ENCODE measurements at regions not wholly inside any gene's neighbourhood (a gene's known extent, or its start where the extent isn't known, plus 50 kb on each side); places are given as distances from the start of the nearest gene placed in this dataset.

GRCh38 chr3:40736943-40737342 lies 212.2 kb downstream of the ZNF621 start:
- no peak overlapping the region for H3K4me3 ChIP-seq (replicated peaks; ENCODE audit: insufficient read depth, low read length)
- no peak for TF ChIP-seq SPI1 (IDR thresholded peaks at IDR 0.05; ENCODE audit: borderline replicate concordance, low read depth)
- TF ChIP-seq POLR2AphosphoS5 (IDR thresholded peaks at IDR 0.05; ENCODE audit: low read depth): no peak
- no peak for TF ChIP-seq CTCF (IDR thresholded peaks at IDR 0.05; ENCODE audit: insufficient read depth, low read length)
- no peak for TF ChIP-seq GABPA (IDR thresholded peaks at IDR 0.05; ENCODE audit: low read depth)
- TF ChIP-seq REST (IDR thresholded peaks at IDR 0.05; ENCODE audit: insufficient replicate concordance, low read depth): no peak
- no peak overlapping the region for H3K27ac ChIP-seq (replicated peaks)
- DNase-seq (ENCODE audit: low read depth in 1 of 2, low spot score in 1 of 2): no peak
- H3K27me3 ChIP-seq (ENCODE audit: insufficient read depth, poor library complexity, severe bottlenecking): no peaks in the 10 kb centered on the region

GRCh38 chr3:40737343-40737742 lies 212.6 kb downstream of the ZNF621 start:
- no peak for DNase-seq (ENCODE audit: low read depth in 1 of 2, low spot score in 1 of 2)
- Histone ChIP-seq H3K27me3 (ENCODE audit: insufficient read depth, poor library complexity, severe bottlenecking) (no peaks in the 10 kb centered on the region), H3K27ac (replicated peaks) (no peak overlapping the region), H3K4me3 (replicated peaks; ENCODE audit: insufficient read depth, low read length) (no peak overlapping the region)
- no peak for TF ChIP-seq REST (IDR thresholded peaks at IDR 0.05; ENCODE audit: insufficient replicate concordance, low read depth)
- no peak for TF ChIP-seq GABPA (IDR thresholded peaks at IDR 0.05; ENCODE audit: low read depth)
- no peak for TF ChIP-seq CTCF (IDR thresholded peaks at IDR 0.05; ENCODE audit: insufficient read depth, low read length)
- TF ChIP-seq SPI1 (IDR thresholded peaks at IDR 0.05; ENCODE audit: borderline replicate concordance, low read depth): no peak
- TF ChIP-seq POLR2AphosphoS5 (IDR thresholded peaks at IDR 0.05; ENCODE audit: low read depth): no peak

GRCh38 chr3:40739971-40740370 lies 215.2 kb downstream of the ZNF621 start:
- DNase-seq (ENCODE audit: low read depth in 1 of 2, low spot score in 1 of 2): no peak
- TF ChIP-seq POLR2AphosphoS5 (IDR thresholded peaks at IDR 0.05; ENCODE audit: low read depth): no peak
- no peak for TF ChIP-seq REST (IDR thresholded peaks at IDR 0.05; ENCODE audit: insufficient replicate concordance, low read depth)
- no peak for TF ChIP-seq SPI1 (IDR thresholded peaks at IDR 0.05; ENCODE audit: borderline replicate concordance, low read depth)
- TF ChIP-seq CTCF (IDR thresholded peaks at IDR 0.05; ENCODE audit: insufficient read depth, low read length): no peak
- TF ChIP-seq GABPA (IDR thresholded peaks at IDR 0.05; ENCODE audit: low read depth): no peak
- peaks cover 3% of the 10 kb centered on the region for H3K27me3 ChIP-seq (ENCODE audit: insufficient read depth, poor library complexity, severe bottlenecking)
- H3K27ac ChIP-seq (replicated peaks): no peak overlapping the region
- H3K4me3 ChIP-seq (replicated peaks; ENCODE audit: insufficient read depth, low read length): no peak overlapping the region
